HFF-Myc (cell line): ENCODE measurements at regions not wholly inside any gene's neighbourhood (a gene's known extent, or its start where the extent isn't known, plus 50 kb on each side); places are given as distances from the start of the nearest gene placed in this dataset.

Experiments
- DNase-seq: peaks from one replicate; pipeline ENCODE4 v3.0.0-alpha.2; 2011; ENCODE audit warnings: low read depth; ENCODE audit errors: extremely low read depth
- H3K4me3 ChIP-seq: replicated peaks from 2 replicates; pipeline ENCODE4 v1.5.1; 2011; ENCODE audit warnings: low read depth, mild to moderate bottlenecking, control low read depth, low read length
- TF ChIP-seq, protein P1 (sequence below): IDR thresholded peaks from 2 replicates; pipeline ENCODE4 v1.5.1; 2012; ENCODE audit warnings: mild to moderate bottlenecking, low read depth, low read length, control low read depth; ENCODE audit errors: missing control alignments

GRCh38 chr6:56752534-56752933 lies 109.8 kb upstream of the DST start:
- TF ChIP-seq, protein P1, sequence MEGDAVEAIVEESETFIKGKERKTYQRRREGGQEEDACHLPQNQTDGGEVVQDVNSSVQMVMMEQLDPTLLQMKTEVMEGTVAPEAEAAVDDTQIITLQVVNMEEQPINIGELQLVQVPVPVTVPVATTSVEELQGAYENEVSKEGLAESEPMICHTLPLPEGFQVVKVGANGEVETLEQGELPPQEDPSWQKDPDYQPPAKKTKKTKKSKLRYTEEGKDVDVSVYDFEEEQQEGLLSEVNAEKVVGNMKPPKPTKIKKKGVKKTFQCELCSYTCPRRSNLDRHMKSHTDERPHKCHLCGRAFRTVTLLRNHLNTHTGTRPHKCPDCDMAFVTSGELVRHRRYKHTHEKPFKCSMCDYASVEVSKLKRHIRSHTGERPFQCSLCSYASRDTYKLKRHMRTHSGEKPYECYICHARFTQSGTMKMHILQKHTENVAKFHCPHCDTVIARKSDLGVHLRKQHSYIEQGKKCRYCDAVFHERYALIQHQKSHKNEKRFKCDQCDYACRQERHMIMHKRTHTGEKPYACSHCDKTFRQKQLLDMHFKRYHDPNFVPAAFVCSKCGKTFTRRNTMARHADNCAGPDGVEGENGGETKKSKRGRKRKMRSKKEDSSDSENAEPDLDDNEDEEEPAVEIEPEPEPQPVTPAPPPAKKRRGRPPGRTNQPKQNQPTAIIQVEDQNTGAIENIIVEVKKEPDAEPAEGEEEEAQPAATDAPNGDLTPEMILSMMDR: no peak
- no peak for DNase-seq
- H3K4me3 ChIP-seq: no peak overlapping the region

- no peak for DNase-seq
- TF ChIP-seq, protein P1: no peak
- no peak overlapping the region for H3K4me3 ChIP-seq
Observed at GRCh38 chr6:56752009-56752408, 109.3 kb upstream of the DST start.

DNA sequence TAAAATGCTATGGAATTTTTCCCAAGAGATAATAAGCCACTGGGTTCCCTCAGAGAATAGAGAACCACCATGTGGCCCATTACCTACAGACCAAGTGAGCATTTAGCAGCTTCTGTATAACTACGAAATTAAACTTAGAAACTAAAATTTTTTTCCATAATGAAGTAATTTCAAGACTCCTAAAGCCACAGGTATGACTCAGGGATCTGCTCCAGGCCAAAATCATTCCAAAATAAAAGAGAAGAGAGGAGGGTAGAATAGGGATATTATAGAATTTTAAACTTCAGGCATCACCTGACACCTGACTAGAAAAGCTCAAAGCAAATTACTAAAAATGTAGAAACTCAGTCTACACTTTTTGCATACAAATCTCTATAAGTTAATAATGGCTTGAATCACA lies 108.9 kb upstream of the DST start:
- TF ChIP-seq, protein P1: no peak
- no peak overlapping the region for H3K4me3 ChIP-seq
- DNase-seq: no peak

GRCh38 chr6:56750686-56751085 lies 108.0 kb upstream of the DST start:
- DNase-seq: no peak
- TF ChIP-seq, protein P1: no peak

DNA sequence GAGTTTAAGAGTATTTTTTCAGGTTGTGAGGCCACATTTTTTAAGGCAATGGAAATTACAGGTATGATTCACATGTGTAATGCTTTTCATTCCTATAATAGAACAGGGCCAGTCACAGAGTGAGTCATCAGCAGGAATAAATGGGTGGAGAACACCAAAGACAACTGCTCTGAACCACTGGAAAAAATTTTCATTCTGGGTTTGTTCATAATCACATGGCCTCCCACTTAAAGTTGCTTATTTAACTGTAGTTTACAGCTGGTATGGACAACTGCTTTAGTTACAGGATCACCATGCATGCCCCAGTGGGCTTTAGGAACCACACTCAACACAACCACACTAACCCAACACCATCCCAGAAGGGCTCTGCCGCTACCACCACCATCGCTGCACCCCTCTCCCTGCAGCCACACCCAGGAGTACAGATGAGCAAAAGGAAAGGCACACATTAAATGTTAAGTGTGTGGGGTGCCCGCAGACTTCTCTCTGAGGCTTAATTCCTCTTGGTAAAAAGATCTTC lies 107.0 kb upstream of the DST start:
- H3K4me3 ChIP-seq: no peak overlapping the region
- DNase-seq: no peak
- TF ChIP-seq, protein P1: no peak

More at GRCh38 chr6:56750686-56751085, 108.0 kb upstream of the DST start:
- no peak overlapping the region for H3K4me3 ChIP-seq

DNA sequence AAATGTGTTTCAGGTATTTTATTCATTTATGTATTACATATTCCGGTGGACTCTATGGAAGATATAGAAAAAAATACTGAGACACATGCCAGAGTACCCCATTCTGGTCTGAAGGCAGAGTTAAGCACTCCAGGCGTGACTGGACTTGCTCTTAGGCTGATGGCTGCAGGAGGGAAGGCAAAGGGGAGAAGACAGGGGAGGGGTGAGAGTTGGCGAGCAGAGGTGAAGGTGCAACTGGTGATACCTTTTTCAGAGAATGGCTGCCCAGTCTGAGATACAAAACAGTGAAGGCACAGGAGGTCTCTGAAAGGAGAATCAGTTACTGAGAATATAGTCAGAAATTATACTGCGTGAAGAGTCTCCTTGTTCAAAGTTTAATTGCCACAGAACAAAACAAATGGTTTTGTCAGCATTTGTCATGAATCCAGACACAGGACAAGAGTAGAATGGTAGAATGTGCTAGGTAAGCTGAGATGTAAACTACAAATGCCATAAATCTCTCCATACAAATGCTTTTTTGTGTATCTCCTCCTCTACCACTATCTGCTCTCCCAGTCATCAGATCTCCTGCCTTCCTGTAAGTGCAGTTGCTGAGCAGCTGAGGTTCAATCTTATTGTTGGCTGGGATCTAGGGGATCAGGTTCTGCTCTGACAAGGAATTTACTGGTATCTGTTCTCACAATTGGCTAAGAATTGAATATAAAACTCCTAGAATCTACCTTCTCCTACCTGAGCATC lies 104.2 kb upstream of the DST start:
- DNase-seq: no peak

More for the DNA sequence above, 104.2 kb upstream of the DST start:
- no peak overlapping the region for H3K4me3 ChIP-seq
- TF ChIP-seq, protein P1: no peak
